CD4-positive, CD25-positive, alpha-beta regulatory T cell (primary cell): ENCODE measurements at regions not wholly inside any gene's neighbourhood (a gene's known extent, or its start where the extent isn't known, plus 50 kb on each side); places are given as distances from the start of the nearest gene placed in this dataset.

Source experiments
- ATAC-seq, 2 donors: fragments of 150-1000 bp; cut with Tn5 transposase; one replicate each; pipeline ENCODE4 v1.10.0; 2021; ENCODE audit warnings: low read depth in 2 of 2, moderate number of reproducible peaks in 2 of 2, moderate library complexity in 1 of 2
- DNase-seq, 3 donors: peaks; one replicate each; pipeline versions ENCODE4 v3.0.0 to v3.0.0-alpha.2; 2012 to 2022; ENCODE audit warnings: mixed read lengths in 1 of 3
- H3K27ac ChIP-seq: one replicate; pipeline ENCODE4 v1.7.0; 2013; ENCODE audit warnings: mild to moderate bottlenecking, low read length; ENCODE audit not compliant: insufficient read depth, poor library complexity, severe bottlenecking
- H3K27me3 ChIP-seq: one replicate; pipeline ENCODE4 v1.7.0; 2013; ENCODE audit warnings: low read length; ENCODE audit not compliant: control insufficient read depth, insufficient read depth
- H3K36me3 ChIP-seq: one replicate; pipeline ENCODE4 v1.7.0; 2013; ENCODE audit warnings: mild to moderate bottlenecking, low read length, moderate library complexity; ENCODE audit not compliant: control insufficient read depth, insufficient read depth
- H3K4me1 ChIP-seq: 2 replicates; pipeline ENCODE4 v1.7.0; 2013; ENCODE audit warnings: mild to moderate bottlenecking, low read length; ENCODE audit not compliant: insufficient read depth, control insufficient read depth, poor library complexity, severe bottlenecking
- H3K4me3 ChIP-seq: one replicate; pipeline ENCODE4 v1.7.0; 2013; ENCODE audit warnings: low read depth, mild to moderate bottlenecking, low read length, moderate library complexity
- H3K9me3 ChIP-seq, 2 experiments: 1 replicate in 1 of 2; 2 replicates in 1 of 2; pipeline ENCODE4 v1.7.0; 2013; ENCODE audit warnings: low read length in 2 of 2, mild to moderate bottlenecking in 1 of 2, moderate library complexity in 1 of 2; ENCODE audit not compliant: control insufficient read depth in 2 of 2
- H3K27ac Mint-ChIP-seq, 3 donors: one replicate each; pipeline ENCODE4 v1.8.0; 2020 to 2022; ENCODE audit warnings: mild to moderate bottlenecking in 3 of 3, mixed read lengths in 3 of 3, moderate library complexity in 2 of 3
- H3K27me3 Mint-ChIP-seq: one replicate; pipeline ENCODE4 v1.8.0; 2022; ENCODE audit warnings: mild to moderate bottlenecking, mixed read lengths
- H3K36me3 Mint-ChIP-seq: one replicate; pipeline ENCODE4 v1.8.0; 2020; ENCODE audit warnings: mixed read lengths
- H3K4me1 Mint-ChIP-seq, 4 donors: one replicate each; pipeline ENCODE4 v1.8.0; 2020 to 2022; ENCODE audit warnings: mixed read lengths in 4 of 4, mild to moderate bottlenecking in 1 of 4
- H3K4me3 Mint-ChIP-seq, 4 donors: one replicate each; pipeline ENCODE4 v1.8.0; 2020 to 2022; ENCODE audit warnings: mild to moderate bottlenecking in 4 of 4, mixed read lengths in 4 of 4, moderate library complexity in 3 of 4
- H3K9me3 Mint-ChIP-seq, 7 donors: one replicate each; pipeline ENCODE4 v1.8.0; 2020 to 2022; ENCODE audit warnings: mixed read lengths in 7 of 7, mild to moderate bottlenecking in 3 of 7, moderate library complexity in 2 of 7

GRCh38 chr10:94178475-94179253, 184.1 kb downstream of the NOC3L start:
- no peak overlapping the region for H3K27ac Mint-ChIP-seq
- H3K4me3 ChIP-seq, result no peak overlapping the region
- DNase-seq (no peak), ATAC-seq (no peak)
- no peak overlapping the region for H3K4me3 Mint-ChIP-seq
- H3K36me3 Mint-ChIP-seq, result no peaks in the 10 kb centered on the region
- H3K27me3 Mint-ChIP-seq, result peaks cover 6% of the 10 kb centered on the region
- no peaks in the 10 kb centered on the region for H3K4me1 ChIP-seq
- no peak overlapping the region for H3K27ac ChIP-seq
- no peaks in the 10 kb centered on the region for H3K4me1 Mint-ChIP-seq
- no peaks in the 10 kb centered on the region for H3K9me3 ChIP-seq
- peaks cover 0 to 2% (median 0%) of the 10 kb centered on the region in 7 donors for H3K9me3 Mint-ChIP-seq
- H3K36me3 ChIP-seq, result no peaks in the 10 kb centered on the region
- H3K27me3 ChIP-seq, result no peaks in the 10 kb centered on the region

DNA sequence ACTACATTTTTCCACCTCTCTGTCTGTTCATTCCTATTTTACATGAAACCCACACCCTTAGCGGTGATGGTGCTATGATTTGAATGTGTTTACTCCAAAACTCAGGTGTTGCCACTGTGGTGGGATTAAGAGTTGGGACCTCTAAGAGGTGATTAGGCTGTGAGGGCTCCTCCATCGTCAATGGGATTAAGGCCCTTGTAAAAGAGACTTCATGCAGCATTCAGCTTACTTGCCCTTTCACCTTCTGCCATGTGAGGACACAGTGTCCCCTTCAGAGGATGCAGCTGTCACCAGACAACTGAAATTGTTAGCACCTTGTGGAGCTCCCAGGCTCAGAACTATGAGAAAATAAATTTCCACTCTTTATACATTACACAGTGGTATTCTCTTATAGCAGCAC, 182.2 kb downstream of the NOC3L start:
- Mint-ChIP-seq H3K9me3 (peaks cover 0 to 2% (median 0%) of the 10 kb centered on the region in 7 donors), H3K36me3 (no peaks in the 10 kb centered on the region), H3K4me1 (no peaks in the 10 kb centered on the region), H3K4me3 (no peak overlapping the region), H3K27ac (no peak overlapping the region), H3K27me3 (peaks cover 11% of the 10 kb centered on the region)
- Histone ChIP-seq H3K27me3 (no peaks in the 10 kb centered on the region), H3K36me3 (no peaks in the 10 kb centered on the region), H3K4me3 (no peak overlapping the region), H3K27ac (no peak overlapping the region), H3K4me1 (no peaks in the 10 kb centered on the region), H3K9me3 (no peaks in the 10 kb centered on the region)
- DNase-seq (no peak), ATAC-seq (no peak)

- no peaks in the 10 kb centered on the region for H3K27me3 ChIP-seq
- no peak overlapping the region for H3K27ac Mint-ChIP-seq
- peaks cover 11% of the 10 kb centered on the region for H3K27me3 Mint-ChIP-seq
- no peaks in the 10 kb centered on the region for H3K36me3 ChIP-seq
- no peak for DNase-seq
- no peak overlapping the region for H3K4me3 Mint-ChIP-seq
- no peaks in the 10 kb centered on the region for H3K4me1 ChIP-seq
- H3K4me3 ChIP-seq, result no peak overlapping the region
- H3K9me3 ChIP-seq, result no peaks in the 10 kb centered on the region
- H3K36me3 Mint-ChIP-seq, result no peaks in the 10 kb centered on the region
- no peaks in the 10 kb centered on the region for H3K4me1 Mint-ChIP-seq
- H3K27ac ChIP-seq, result no peak overlapping the region
- ATAC-seq, result no peak
- H3K9me3 Mint-ChIP-seq, result peaks cover 0 to 2% (median 0%) of the 10 kb centered on the region in 7 donors
Observed at GRCh38 chr10:94183666-94184264, 179.0 kb downstream of the NOC3L start.

GRCh38 chr10:94186722-94187121, 176.0 kb downstream of the NOC3L start:
- Mint-ChIP-seq H3K9me3 (peaks cover 0 to 2% (median 0%) of the 10 kb centered on the region in 7 donors), H3K4me3 (no peak overlapping the region)

DNA sequence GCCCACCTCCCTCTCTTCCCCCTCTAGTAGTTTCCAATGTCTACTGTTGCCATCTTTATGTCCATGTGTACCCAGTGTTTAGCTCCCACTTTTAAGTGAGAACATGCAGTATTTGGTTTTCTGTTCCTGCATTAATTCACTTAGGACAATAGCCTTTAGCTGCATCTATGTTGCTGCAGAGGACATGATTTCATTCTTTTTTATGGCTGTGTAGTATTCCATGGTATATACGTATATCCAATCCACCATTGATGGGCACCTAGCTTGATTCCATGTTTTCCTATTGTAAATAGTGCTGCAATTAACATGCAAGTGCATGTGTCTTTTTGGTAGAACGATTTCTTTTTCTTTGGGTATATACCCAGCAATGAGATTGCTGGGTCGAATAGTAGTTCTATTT, 170.4 kb downstream of the NOC3L start:
- no peaks in the 10 kb centered on the region for H3K36me3 ChIP-seq
- H3K27me3 ChIP-seq, result no peaks in the 10 kb centered on the region
- Mint-ChIP-seq H3K27me3 (no peaks in the 10 kb centered on the region), H3K9me3 (peaks cover 0 to 2% (median 0%) of the 10 kb centered on the region in 7 donors), H3K36me3 (no peaks in the 10 kb centered on the region), H3K4me1 (no peaks in the 10 kb centered on the region), H3K27ac (no peak overlapping the region), H3K4me3 (no peak overlapping the region)
- H3K9me3 ChIP-seq, result no peaks in the 10 kb centered on the region
- DNase-seq, result no peak
- ATAC-seq, result no peak
- no peaks in the 10 kb centered on the region for H3K4me1 ChIP-seq
- H3K4me3 ChIP-seq, result no peak overlapping the region
- no peak overlapping the region for H3K27ac ChIP-seq

More at GRCh38 chr10:94186722-94187121, 176.0 kb downstream of the NOC3L start:
- Mint-ChIP-seq H3K4me1 (no peaks in the 10 kb centered on the region), H3K36me3 (no peaks in the 10 kb centered on the region), H3K27ac (no peak overlapping the region), H3K27me3 (peaks cover 11% of the 10 kb centered on the region)
- Histone ChIP-seq H3K9me3 (no peaks in the 10 kb centered on the region), H3K36me3 (no peaks in the 10 kb centered on the region), H3K4me1 (no peaks in the 10 kb centered on the region), H3K4me3 (no peak overlapping the region), H3K27me3 (no peaks in the 10 kb centered on the region), H3K27ac (no peak overlapping the region)
- DNase-seq, result no peak
- no peak for ATAC-seq

DNA sequence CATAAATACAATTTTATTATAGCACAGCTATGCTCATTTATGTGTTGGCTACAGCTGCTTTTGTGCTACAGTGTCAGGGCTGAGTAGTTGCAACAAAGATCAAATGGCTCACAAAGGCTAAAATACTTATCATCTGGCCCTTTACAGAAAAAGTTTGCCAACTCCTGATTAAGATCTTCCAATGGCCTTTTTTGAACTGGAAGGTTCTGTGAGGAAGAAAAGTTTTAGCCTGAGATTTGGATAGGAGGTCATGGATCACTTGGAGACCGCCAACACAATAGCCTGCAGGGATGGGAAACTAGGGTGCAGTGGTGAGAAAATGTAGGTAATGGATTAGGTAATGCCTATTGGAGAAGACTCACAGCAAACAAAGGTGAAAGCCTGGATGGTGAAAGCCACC, 169.8 kb downstream of the NOC3L start:
- Histone ChIP-seq H3K4me3 (no peak overlapping the region), H3K4me1 (no peaks in the 10 kb centered on the region), H3K27me3 (no peaks in the 10 kb centered on the region), H3K36me3 (no peaks in the 10 kb centered on the region), H3K9me3 (no peaks in the 10 kb centered on the region), H3K27ac (no peak overlapping the region)
- Mint-ChIP-seq H3K4me3 (no peak overlapping the region), H3K36me3 (no peaks in the 10 kb centered on the region), H3K27ac (no peak overlapping the region), H3K9me3 (peaks cover 0 to 2% (median 0%) of the 10 kb centered on the region in 7 donors), H3K4me1 (no peaks in the 10 kb centered on the region), H3K27me3 (no peaks in the 10 kb centered on the region)
- DNase-seq (no peak), ATAC-seq (no peak)

DNA sequence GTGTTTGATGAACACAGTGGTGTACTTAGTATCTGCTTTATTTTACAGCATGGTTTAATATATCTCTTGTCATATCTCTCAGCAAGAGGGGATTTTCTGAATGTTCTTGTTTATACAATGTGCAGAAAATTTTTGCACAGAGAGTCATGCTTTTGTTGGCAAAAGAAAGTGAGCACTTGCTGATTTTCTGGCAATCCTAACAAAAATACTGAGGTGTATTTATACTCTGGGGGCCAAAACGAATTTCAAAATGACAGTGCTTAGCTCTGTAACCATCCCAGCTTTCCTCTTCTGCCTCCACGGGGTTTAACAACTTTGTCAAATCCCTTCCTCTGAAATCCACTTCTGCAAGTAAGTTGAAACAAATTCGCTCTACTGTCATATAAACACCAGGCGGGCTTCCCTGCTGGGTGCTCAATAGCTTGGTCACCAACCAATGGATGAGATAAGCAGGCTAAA, 169.2 kb downstream of the NOC3L start:
- Histone ChIP-seq H3K4me1 (no peaks in the 10 kb centered on the region), H3K36me3 (no peaks in the 10 kb centered on the region), H3K4me3 (no peak overlapping the region), H3K27ac (no peak overlapping the region), H3K9me3 (no peaks in the 10 kb centered on the region), H3K27me3 (no peaks in the 10 kb centered on the region)
- DNase-seq (no peak), ATAC-seq (no peak)
- peaks cover 0 to 2% (median 0%) of the 10 kb centered on the region in 7 donors for H3K9me3 Mint-ChIP-seq
- no peak overlapping the region for H3K4me3 Mint-ChIP-seq
- no peaks in the 10 kb centered on the region for H3K4me1 Mint-ChIP-seq
- H3K27me3 Mint-ChIP-seq, result no peaks in the 10 kb centered on the region
- no peak overlapping the region for H3K27ac Mint-ChIP-seq
- H3K36me3 Mint-ChIP-seq, result no peaks in the 10 kb centered on the region

DNA sequence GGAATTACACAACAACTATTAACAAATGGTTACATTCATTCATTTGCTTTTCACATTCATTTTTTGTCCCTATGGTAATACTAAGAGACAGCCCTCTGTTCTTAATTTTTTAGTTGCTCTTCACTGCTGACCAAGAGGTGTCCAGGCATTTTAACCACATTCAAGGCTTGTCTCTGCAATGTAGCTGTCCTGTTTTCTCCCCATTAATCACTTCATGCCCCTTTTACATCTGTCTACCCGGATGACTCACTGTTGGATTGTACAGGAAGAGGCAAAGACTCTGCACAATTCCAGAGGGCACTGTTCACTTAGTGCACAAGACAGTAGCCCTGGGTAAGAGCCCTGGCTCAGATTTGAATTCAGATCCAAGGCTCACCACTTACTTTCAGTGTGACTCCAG, 168.5 kb downstream of the NOC3L start:
- DNase-seq (no peak), ATAC-seq (no peak)
- Histone ChIP-seq H3K9me3 (no peaks in the 10 kb centered on the region), H3K27me3 (no peaks in the 10 kb centered on the region), H3K27ac (no peak overlapping the region), H3K4me3 (no peak overlapping the region), H3K4me1 (no peaks in the 10 kb centered on the region), H3K36me3 (no peaks in the 10 kb centered on the region)
- no peak overlapping the region for H3K4me3 Mint-ChIP-seq
- H3K27me3 Mint-ChIP-seq, result no peaks in the 10 kb centered on the region
- H3K27ac Mint-ChIP-seq, result no peak overlapping the region
- H3K4me1 Mint-ChIP-seq, result no peaks in the 10 kb centered on the region
- no peaks in the 10 kb centered on the region for H3K36me3 Mint-ChIP-seq
- H3K9me3 Mint-ChIP-seq, result no peaks in the 10 kb centered on the region
